GM19239 (cell line): ENCODE measurements at regions not wholly inside any gene's neighbourhood (a gene's known extent, or its start where the extent isn't known, plus 50 kb on each side); places are given as distances from the start of the nearest gene placed in this dataset.
A peak's percentile ranks its signal among the peaks of the same experiment; 100 is the strongest.
"Not testable (repeated sequence)": the region's sequence is repeated elsewhere in the genome, so short reads cannot be mapped to it uniquely, and the experiment has no call there.

Source experiments
- DNase-seq: peaks from one replicate; pipeline ENCODE4 v3.0.0; 2011; ENCODE audit warnings: low spot score; ENCODE audit not compliant: insufficient read length
- FAIRE-seq: peaks from 2 replicates; lab custom pipeline; 2011; peaks lifted over from hg19 to GRCh38; lab: Jason Lieb, UNC

DNA sequence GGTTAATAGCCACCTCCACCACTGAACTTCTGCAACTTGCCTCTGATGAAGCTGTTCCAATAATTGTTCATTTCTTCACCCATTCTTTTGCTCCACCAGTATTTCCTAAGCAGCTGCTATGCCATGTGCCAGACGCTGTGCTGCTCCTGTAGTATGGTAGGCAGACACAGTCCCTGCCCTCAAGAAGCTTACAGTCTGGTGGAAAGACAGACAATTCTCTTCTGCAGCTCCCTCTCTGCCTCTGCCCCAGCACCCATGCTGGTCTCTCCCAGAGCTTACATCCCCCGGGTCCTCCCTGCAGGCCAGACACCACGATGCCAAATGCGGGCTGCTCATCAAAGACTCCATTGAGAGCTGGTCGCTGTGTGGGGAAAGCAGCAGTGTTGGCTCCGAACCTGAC is 111.6 kb upstream of the ESRRB start:
- DNase-seq (no peak), FAIRE-seq (no peak)

DNA sequence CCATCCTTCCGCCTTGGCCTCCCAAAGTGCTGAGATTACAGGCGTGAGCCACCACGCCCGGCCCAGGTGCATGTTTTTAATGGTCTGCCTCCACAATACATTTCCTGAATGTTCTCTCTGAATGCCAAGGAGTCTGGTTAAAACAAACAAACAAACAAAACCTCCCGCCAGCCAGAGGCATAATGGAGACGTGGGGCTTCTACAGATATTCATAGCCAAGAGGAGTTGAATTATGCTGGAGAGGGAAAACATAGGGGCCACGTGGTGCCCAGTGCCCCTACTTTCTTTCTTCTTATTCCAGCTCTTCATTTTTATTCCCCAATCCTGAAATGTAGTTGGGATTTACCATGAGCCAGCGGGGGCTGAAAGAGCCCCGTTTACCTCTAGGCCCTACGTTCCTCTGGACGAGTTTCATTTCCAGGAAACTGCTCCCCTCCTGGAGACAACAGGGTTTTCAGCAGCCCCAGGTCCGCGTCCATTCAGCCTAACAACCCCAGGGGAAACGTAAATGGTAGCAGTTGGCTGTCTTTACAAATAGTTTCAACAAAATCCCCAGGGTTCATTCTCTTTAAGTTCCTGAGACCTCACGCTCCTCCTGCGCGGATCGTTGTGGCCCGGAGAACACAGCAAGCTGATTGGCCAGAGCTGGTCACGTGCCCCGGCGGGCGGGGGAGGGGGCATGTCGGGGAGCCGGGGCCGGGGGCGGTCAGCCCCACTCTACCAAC is 108.5 kb upstream of the ESRRB start:
- FAIRE-seq (no peak), DNase-seq (peak; percentile 15)

DNA sequence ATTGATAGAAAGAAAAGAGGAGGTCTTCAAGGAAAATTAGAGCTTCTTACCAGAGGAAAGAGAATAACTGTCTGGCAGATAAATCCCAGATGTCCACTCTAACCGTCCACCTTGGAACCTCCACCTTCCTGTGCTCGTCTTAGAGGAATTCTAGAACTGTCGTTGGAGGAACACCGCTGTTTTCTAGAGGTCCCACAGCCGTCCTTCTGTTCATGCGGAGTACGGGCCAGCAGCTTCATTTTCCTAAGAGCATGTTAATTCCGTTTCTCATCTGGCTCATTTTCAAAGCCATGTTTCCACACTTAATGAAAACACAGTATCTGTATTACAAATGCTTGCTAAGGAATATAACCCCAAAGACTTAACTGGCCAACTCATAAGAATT is 107.9 kb upstream of the ESRRB start:
- no peak for DNase-seq
- no peak for FAIRE-seq

DNA sequence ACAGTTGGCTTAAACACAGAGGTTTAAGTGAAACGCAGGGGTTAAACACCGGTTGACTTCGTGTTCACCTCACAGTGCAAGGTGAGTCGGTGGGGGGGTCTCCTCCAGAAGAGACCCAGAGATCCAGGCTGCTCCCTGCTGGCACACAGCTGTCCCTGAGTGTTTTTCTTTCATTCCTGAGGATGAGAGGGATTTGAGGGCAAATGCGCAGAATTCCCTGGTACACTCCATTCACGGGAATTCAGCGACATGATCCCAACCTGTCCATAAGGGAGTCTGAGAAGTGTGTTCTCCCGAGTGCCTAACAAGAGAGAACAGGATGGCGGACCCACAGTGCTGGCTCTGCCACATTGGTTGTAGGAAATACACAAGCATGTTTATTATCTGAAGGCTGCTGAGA is 107.2 kb upstream of the ESRRB start:
- no peak for DNase-seq
- FAIRE-seq, result no peak

DNA sequence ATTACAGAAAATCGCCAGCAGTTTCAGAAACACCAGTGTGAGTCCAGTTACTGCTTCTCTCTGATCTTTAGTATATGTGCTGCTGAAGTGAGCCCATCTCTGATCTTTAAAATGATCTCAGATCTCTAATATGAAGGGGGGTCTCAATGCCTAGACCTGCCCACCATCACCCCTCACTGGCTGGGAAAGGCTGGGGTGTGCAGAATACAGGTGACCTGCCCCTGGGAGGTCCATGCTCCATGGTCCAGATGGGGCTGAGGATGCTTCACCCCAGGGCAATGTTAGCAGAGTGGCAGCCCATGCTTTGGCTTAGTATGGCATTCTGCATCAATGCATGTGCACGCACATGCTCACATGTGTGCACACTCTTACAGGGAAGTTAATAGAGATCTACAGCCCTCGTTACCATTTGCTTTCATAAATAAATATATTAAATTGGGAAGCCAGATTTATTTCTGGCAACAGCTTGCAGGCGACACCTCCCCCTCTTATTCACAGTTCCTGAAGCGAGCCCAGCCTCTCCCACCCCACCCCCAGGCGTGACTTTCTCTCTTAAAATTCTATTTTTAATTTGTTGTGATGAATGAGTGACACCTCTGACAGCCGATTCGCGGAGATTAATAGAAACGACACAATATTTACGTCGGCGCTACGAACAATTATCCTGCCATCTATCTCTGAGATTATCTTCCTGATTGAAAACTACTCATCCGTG is 104.7 kb upstream of the ESRRB start:
- no peak for DNase-seq

DNA sequence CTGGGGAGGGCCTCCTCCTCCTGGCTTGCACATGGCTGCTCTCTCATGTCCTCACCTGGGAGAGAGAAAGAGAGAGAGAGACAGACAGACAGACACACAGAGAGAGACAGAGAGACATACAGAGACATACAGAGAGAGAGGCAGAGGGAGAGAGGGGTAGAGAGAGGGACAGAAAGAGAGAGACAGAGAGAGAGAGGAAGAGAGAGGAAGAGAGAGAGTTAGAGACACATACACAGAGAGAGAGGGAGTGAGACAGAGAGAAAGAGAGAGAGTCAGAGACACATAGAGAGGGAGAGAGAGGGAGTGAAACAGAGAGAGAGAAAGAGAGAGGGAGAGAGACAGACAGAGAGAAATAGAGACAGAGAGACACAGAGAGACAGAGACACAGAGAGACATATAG is 103.6 kb upstream of the ESRRB start:
- DNase-seq (no peak), FAIRE-seq (no peak)

More for the DNA sequence above, 104.7 kb upstream of the ESRRB start:
- no peak for FAIRE-seq

DNA sequence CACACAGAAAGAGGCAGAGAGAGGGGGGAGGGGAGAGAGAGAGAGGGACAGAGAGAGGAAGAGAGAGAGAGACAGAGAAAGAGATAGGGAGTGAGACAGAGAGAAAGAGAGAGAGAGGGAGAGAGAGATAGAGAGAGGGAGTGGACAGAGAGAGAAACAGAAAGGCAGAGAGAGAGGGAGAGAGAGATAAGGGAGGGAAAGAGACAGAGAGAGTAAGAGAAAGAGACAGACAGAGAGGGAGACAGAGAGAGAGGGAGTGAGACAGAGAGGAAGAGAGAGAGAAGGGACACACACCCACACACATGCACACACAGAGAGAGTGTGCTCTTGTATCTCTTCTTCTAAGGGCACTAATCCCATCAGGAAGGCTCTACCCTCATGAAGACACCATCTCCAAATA is 103.2 kb upstream of the ESRRB start:
- FAIRE-seq, result no peak
- no peak for DNase-seq

DNA sequence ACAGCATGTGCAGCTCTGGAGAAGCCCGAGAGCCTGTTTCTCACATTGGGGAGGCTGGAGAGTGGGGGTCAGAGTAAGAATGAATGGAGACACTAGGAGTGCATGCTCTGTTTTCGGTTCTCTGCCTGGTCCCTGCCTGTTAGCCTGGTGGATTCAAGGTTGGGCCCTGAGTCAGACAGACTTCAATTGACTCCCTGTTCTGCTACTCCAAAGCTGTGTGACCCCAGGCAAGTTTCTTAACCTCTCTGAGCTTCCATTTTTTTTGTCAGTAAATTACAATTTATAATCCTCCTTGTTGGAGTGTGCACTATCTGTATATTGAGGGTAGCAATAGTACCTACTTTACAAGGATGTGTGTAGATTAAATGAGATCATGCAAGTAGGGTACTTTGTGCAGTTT is 102.6 kb upstream of the ESRRB start:
- DNase-seq (no peak), FAIRE-seq (no peak)

DNA sequence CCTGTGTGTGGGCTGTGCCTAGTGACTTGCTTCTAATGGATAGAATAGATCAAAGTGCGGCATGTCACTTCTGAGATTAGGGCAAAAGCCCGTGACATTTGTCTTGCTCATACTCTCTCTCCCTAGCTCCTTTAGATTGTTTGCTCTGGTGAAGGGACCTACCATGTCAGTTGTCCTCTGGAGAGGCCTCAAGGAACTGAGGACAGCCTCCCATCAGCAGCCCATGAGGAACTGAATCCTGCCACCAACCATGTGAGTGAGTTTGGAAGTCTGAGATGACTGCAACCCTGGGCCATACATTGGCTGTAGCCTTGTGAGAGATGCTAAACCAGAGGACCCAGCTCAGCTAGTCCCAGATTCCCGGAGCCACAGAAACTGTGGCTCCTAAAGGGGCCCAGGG is 101.6 kb upstream of the ESRRB start:
- FAIRE-seq, result no peak
- no peak for DNase-seq

DNA sequence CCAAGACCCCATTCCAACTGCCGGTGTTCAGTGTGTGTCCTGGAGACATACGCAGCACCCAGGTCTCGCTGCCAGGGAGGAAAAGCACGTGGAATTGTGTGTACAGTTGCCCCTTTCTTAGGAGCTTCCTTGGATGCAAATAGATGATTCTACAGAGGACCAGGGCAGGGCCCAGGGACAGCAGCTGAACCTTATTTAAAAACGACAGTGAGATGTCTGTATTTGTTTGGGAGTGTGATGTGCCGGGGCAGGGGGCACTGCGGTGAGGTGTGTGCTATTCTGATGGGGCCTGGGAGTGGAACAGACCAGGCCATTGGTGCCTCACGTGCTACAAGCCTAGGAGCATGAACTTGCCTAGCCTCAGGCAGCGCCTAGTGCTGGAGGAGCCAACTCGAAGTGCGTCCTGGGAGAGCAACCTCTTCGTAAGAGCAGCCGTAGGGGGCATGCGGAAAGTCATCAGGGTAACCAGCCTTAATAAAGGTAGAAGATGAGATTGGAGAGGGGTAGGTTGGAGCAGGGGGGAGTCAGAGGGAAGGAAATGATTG is 98.3 kb upstream of the ESRRB start:
- FAIRE-seq (no peak), DNase-seq (no peak)

DNA sequence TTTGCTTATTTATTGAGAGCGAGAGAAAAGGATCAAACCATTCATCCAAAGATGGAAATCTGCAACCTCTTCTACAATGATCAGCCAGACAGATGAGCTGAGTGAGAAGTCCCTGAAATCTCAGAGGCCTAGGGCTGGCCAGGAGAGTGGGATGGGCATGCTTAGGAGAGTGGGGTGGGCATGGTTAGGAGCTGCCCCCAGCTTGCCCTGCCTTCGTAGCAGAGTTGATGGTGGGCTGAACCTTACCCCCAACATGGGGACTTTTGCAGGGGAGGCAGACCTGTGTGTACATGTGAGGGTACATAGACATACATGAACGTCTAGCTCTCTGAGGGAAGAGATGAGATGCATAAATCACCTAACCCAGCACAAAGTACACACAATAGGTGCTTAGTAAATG is 95.7 kb upstream of the ESRRB start:
- FAIRE-seq, result no peak
- DNase-seq, result no peak

DNA sequence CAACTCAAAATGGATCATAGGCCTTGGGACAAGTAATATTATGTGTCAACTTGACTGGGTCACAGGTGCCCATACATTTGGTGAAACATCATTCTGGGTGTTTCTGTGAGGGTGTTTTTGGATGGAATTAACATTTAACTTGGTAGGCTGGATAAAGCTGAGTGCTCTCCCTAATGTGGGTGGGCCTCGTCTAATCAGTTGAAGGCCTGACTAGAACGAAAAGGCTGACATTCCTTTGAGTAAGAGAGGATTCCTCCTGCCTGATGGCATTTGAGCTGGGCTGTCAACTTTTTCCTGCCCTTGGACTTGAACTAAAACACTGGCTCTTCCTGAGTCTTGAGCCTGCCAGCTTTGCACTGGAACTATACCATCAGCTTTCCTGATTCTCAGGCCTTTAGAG is 93.4 kb upstream of the ESRRB start:
- FAIRE-seq (no peak), DNase-seq (no peak)

DNA sequence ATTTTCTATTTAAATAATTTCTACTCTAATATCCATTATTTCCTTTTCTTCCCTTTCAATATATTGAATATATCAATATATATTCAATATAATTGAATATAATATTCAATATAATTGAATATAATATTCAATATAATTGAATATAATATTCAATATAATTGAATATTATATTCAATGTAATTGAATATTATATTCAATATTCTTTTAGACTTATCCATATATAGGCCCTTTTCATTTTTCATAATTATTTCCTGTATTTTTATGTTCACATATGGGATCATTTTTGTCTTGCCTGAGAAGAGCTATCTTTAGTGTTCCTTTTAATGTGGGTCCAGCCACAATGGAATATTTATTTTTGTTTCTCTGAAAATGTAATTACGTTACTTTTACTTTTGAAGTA is 88.9 kb upstream of the ESRRB start:
- DNase-seq, result no peak
- no peak for FAIRE-seq

DNA sequence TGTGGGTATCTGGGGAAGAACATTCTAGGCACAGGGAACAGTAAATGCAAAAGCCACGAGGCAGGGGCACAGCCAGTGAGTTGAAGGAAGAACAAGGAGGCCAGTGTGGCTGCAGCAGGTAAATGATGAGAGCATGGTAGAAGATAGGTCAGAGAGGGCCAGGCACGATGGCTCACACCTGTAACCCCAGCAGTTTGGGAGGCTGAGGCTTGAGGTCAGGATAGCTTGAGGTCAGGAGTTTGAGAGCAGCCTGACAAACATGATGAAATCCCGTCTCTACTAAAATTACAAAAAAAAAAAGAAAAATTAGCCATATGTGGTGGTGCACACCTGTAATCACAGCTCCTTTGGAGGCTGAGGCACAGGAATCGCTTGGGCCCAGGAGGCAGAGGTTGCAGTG is 86.7 kb upstream of the ESRRB start:
- FAIRE-seq (no peak), DNase-seq (no peak)

DNA sequence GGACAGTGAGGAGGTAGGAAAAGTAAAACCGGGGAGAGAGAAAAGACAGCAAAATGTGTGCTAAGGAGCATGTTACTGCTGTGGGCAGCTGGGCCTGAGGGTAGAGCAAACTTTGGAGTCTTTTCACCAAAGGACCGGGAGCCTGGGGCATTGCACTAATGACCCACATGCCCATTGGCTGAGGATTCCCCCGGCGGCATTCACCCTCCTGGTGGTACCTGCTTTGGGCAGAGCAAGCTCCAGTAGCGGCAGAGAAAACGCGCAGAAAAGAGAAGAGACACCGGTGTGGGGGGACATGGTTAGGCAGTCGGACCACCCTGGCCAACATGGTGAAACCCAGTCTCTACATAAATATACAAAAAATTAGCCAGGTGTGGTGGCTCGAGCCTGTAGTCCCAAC is 83.4 kb upstream of the ESRRB start:
- no peak for FAIRE-seq
- no peak for DNase-seq

DNA sequence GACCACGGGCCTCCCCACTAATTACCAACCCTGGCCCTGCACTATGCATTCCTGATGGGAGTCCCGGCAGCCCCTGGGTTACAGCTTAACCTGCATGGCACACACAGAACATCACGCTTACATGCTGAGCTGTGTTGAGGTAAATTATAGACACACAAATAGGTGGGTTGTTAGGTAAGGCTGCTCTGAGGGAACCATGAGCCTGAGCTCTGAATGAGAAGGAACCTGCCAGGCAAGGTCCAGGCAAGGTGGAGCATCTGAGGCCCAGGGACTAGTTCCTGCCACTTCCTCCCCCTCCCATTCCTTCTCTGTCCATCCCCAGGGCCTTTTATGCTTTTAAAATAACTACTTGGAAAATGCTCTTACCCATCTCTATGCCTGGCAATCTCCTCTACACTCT is 82.7 kb upstream of the ESRRB start:
- FAIRE-seq (no peak), DNase-seq (no peak)

DNA sequence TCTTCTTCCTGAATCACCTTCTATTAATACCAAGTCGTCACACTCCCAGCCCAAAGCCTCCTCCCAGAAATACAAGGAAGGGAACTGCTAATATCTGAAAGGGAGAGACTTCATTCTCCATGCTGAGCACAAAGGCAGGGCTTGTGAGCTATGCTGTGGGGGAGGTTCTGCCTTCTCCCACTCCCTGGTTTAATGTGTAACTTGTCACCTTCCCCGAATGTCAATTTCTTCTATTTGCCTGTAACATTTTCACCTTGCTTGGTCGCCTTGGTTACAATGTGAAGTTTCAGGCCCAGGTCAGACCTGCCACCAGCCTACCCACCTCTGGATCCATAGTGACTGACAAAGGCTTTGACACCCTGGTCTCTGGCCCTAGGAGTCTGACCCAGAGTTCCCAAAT is 82.0 kb upstream of the ESRRB start:
- FAIRE-seq (no peak), DNase-seq (no peak)

DNA sequence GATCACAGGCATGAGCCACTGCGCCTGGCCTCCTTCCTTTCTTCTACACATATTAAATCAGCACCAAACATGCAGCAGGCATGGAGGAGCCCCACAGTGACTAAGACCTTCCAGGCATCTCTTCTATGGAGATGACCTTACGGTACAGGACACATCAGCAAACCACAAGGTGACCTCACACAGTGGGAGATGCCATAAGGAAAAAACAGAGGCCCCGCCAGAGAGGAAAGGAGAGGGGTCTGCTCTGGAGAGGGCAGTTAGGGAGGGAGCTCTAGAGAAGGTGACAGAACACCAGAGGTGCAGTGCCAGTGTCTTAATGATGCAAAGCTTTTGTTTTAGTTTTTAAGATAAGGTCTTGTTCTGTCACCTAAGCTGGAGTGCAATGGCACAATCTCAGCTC is 81.1 kb upstream of the ESRRB start:
- FAIRE-seq (no peak), DNase-seq (no peak)

DNA sequence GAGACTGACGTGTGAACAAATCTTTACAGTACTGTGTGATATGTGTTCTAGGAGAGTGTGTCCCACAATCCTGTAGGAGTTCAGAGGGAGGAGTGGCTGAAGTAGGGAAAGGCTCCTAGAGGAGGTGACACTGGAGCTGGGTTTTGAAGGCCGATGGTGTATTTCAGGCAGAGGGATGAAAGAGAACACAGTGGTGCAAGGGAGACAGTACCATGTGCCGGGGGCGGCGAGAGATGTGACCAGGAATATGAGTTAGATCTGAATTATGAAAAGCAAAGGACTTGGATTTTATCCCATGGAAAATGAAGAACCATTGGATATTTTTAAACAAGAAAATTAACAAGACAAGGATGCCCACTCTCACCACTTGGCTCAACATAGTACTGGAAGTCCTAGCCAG is 77.0 kb upstream of the ESRRB start:
- DNase-seq, result no peak
- no peak for FAIRE-seq

DNA sequence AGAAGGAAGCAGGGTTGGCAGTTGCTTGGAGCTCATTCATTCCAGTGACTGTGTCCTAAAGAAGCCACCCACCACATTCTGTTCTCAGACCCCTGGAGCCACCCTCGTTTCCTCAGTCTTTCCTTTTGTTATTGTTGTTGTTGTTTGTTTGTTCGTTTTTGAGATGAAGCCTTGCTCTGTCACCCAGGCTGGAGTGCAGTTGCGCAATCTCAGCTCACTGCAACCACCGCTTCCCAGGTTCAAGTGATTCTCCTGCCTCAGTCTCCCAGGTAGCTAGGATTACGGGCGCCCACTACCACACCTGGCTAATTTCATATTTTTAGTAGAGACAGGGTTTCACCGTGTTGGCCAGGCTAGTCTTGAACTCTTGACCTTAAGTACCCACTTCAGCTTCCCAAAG is 72.7 kb upstream of the ESRRB start:
- DNase-seq, FAIRE-seq: not testable (repeated sequence)

DNA sequence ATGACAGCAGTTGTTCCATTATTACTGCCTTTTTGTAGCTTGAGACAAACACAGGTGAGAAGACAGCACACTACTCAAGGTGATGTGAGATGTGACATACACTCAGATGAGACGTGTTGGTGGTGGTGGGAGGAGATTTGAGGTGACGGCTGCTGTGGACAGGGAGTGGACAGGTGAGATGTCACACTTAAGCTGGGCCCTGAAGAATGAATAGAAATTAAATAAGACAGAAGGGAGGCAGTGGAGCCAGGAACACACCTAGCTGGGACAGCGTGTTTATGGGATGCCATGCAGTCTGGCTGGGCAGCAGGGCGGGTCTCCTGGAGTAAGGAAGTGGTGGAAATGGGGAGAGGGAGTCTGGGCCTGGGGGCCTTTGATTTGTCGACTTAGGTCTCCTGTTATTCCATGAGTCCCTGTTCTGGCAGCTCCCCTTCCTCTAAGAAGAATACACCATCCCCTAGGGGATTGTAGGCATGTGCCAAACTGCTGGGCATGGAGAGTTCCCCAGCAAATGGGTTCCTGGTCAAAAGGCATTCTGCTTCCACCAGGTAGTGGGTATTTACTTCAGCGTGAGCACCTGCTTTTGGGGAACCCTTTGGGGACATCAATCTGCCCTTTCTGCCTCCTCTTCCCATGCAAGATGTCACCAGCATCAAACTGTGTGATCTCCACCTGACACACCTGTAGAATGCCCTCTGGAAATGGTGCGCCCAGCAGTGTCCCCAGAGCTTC is 71.2 kb upstream of the ESRRB start:
- DNase-seq, result no peak
- no peak for FAIRE-seq
